Bone marrow (tissue), 2 donors: ENCODE measurements at regions not wholly inside any gene's neighbourhood (a gene's known extent, or its start where the extent isn't known, plus 50 kb on each side); places are given as distances from the start of the nearest gene placed in this dataset.
A peak's percentile ranks its signal among the peaks of the same experiment; 100 is the strongest.

Experiments
- DNase-seq, 2 donors: peaks; one replicate each; lab custom pipeline; 2025; lab: John Stamatoyannopoulos, UW

DNA sequence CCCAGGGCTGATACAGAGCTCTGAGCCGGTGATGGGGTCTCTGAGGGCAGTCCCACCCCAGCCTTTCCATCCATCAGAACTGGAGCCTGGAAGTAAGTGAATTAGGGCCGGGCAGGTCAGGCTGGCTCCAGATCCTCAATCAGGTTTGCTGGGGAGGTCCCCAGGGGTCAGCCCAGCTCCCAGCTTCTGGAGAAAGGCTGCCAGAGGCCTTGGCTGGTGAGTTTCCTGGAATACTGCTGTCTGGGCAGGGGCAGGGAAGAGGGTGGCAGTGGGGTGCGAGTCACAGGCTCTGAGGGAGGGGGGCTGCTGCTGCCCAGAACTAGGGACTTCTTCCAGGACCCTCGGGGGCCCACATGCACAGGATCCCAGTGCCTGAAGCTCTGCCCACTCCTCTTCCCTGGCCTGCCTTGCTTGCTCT lies 200.6 kb upstream of the MVB12B start:
- DNase-seq: no peak

DNA sequence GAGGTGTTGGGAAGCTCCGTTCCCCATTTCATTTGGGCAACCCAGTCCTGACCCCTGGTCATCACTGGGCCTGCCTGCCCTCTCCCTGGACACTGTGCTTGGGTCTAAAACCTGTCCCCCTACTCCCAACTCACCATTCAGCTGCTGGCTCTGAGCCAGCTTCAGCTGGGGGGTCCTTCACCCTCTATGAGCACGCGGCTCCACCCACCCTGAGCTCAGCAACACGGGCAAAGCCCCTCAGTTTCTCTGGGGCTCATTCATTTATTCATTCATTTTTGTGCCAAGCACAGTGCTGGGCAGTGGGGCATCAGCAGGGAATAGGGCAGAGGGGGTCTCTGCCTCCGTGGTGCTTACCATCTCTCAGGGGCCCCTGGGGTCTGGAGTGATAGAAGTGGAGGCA lies 199.8 kb upstream of the MVB12B start:
- DNase-seq: no peak

DNA sequence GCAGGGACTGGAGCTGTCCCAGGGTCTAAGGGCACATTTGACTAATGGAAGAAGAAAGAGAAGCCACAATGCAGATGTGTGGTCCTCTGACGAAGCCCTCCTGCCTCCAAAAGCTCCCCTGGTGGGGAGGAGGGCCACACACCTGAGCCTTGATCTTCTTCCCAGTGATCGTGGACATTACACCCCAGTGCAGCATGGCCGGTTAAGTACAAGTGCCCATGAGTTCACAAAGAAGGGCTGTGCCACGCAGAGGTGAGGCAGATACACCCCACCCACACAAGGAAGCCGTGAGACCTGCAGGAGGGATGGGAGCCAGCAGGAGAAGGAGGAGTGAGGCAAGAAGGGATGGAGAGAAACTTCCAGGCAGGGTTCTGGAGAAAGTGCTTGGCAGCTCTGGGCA lies 199.0 kb upstream of the MVB12B start:
- no peak for DNase-seq

DNA sequence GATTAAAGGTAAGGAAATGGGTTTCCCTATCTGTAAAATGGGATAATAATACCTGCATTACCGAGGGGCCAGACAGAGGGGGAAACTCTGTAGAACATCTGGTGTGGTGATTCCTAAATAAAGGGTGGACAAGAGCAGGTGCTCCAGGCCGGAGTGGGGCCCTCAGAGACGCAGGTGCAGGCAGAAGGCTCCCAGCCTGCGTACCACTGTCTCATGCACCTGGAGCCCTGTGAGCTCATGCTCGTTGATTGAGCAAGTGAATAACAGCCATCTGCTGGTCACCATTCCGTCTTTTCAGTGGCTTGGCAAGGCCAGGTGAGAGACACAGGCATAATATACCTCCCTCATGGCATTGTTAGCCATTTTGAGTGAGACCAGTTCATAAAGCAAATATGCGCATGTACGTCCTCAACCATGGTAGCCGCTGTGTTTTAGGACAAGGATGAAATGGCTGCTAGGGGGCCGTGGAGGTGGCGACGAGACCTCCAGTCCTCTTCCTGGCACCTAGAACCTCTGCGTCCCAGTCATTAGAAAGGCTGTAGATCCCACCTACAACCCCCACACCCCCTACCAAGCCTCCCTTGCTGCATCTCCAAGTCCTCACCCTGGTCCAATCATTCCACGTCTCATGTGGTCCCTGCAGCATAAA lies 198.0 kb upstream of the MVB12B start:
- DNase-seq: no peak

DNA sequence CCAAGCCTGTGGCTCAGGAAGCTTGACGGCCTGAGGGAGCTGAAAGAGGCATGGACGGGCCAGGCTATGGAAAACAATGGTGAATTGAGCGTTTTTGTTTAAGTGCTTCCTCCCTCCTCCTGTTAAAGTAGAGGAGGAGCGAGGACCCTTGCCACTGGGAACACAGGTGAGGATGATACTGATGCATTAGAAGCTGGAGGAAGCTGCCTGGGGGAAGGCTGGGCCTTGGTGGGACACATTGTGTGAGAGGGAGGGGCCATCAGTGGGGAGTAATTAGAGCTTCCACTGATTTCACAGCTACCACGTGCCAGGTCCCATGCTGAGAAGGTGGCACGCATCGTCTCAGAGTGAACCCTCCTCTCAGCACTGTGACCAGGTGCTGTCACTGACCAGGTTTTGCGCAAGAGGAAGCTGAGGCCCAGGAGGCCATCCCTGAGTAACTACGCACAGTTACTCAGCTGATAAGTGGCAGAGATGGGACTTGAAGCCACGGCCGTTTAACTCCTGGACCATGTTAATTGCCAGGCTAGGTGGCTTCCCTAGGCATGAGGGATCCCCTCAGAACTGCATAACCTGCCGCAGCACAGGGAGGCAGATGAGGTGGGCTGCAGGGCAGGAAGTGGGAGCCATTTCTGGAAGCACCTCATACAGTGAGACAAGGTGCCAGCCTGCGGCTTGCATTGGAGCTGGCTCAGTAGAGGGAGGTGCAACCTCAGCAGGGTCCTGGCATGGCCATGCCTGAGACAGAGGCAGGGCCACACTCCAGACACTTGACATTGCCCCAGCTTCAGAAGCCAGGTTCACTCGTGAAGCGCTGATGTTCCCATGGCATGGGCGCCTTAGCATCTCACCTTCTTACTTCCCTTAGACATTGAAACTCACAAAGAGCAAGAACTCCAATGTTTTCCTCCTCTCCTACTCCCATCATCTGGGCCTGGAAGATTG lies 195.3 kb upstream of the MVB12B start:
- DNase-seq: no peak

DNA sequence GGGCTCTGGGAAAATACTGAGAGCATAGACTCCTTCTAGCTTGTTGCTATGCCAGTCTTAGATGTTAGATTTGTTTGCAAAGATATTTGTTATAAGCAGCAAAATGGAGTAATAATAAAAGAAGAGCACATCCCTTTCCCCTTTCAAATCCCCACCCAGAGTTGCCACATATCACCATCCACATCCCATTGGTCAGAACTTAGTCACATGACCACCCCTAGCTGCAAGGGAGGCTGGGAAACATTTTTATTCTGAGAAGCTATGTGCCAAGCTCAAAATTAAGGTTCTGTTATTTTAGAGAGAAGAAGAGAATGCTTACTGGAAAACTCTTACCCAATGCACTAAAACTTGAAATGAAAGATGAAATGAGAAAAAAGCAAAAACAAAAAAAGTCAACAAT lies 193.9 kb upstream of the MVB12B start:
- DNase-seq: no peak

DNA sequence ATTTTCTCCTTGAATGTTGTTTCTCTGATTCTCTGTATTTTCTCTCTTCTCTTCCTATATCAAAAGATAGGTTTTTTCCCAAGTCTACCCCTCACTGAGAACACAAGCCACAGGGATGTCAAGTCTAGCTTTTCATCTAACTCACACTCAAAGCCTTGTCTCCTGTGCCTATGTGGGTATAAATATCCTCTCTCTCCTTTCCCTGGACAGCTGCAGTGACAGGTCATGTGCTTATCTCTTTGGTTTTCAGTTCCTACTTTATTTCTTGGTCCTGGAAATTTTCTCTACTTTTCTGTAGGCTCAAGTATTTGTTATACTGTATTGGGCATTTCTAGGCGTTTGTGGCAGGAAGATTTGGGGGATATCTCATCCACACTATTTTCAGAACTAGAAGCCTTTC lies 182.4 kb upstream of the MVB12B start:
- no peak for DNase-seq

DNA sequence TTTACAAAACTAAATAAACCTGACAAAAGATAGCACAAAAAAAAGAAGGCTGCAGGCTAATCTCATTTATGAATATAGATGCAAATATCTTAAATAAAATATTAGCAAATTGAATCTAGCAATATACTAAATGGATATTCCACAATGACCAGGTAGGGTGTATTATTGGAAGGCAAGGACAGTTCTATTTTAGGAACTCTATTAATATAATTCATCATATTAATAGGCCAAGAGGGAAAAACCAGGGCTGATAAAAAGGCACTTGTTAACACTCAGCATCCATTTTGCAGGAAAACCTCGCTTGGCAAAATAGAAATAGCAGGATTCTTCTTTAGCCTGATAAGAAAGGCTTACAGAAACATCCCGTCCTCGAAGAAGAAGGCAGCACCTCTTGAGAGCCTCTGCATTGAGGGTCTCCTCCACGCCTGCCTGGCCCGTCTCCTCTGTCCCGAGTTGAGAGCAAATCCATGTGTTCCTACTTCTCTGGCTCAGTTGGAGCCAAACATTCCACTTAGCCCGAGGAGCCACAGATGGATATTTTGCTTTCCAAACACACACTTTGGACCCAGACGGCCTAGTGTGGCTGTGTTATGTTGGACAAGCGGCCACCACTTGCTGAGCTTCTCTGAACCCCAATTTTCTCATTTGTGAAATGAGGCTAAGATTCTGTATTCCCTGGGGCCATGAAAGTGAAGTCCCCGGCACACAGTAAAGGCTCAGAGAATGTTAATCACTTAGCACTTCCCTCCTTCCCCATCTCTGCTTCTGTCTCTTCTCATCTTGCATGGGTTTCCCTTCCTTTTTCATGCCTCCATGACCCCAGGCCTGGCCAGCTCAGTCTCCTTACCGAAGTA lies 181.8 kb upstream of the MVB12B start:
- DNase-seq: no peak

DNA sequence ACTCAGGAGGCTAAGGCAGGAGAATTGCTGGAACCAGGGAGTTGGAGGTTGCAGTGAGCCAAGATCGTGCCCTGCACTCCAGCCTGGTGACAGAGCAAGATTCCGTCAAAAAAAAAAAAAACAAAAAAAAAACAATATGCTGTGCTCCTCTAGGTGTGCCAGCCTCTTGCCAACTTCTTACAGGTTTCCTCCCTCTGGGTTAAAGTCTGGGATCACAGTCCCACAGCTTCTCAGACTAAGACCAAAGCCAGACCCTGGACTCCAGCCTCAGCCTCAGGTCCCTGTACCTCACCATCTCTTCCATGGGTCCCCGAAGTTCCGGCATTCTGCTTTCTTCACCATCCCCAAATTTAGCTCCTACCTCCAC lies 180.8 kb upstream of the MVB12B start:
- no peak for DNase-seq

DNA sequence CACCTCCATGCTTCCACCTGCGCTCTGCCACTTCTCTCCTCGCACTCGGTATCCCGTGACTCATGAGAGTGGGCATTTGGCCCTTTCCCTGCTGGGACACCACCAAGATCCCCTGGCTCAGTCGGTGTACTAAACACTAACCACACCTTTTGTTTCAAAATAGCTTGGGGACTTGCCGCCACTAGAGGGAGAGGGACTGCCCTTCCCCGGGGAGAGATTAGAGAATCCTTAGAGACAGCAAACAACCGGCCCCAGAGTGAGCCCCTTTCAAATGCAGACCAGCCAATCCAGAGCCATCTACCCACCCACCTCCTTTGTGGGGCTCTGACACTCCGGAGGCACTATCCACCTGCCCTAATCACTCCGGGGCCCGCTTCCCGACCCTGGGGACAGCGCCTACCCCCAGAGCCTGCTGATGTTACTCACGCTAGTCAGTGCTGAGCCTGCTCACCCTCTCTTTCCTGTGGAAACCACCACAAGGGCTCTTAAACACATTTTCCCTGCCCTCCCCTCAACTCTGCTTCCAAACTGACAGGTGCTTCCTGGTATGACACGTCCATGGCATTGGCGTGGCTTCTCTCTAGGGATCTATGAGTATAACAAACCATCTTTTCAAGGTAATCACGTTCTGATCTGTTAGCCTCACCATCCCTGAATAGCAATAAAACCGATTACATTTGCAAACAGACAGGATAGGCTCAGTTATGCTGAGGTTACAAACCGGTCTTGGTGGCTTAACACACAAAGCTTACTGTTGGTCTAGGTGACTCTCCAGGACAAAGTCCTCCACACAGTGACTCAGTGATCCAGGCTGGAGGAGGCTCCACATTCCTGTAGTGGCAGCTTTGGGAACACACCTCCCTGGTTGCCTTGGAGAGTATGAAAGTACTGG lies 180.1 kb upstream of the MVB12B start:
- DNase-seq: peak in 1 of 2 donors; percentile 26

DNA sequence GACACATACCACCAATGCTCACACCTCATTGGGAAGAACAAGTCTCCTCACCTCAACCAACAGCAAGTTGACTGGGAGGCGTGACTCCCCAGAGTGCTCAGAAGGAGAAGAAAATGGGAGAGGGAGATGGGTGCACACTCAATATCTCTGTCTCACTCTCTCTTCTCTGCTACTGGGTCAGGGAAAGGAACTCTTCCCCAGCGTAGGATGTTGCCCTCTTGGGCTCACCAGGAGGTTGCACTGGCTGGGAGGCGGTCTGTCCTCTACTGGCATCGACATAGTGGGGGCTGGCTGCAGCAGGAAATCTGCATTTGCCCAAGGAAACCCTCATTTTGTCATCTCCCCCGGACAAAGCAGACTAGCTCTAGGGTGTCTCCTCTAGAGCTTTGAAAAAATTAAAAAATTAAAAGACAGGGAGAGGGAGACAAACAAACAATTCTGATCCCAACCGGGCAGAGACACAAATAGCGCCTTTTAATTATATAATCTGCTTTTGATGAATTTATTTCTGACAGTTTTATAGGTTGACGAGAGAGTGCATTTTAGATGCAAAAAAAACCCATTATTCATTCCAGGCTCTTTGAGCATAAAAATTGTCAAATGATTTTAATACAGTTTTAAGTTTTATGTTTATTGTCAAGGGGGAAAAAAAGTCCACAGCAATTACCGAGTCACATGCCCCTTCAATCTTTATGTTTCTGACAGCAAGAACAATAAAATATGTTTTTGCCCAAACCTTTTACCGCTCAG lies 179.3 kb upstream of the MVB12B start:
- DNase-seq: no peak

DNA sequence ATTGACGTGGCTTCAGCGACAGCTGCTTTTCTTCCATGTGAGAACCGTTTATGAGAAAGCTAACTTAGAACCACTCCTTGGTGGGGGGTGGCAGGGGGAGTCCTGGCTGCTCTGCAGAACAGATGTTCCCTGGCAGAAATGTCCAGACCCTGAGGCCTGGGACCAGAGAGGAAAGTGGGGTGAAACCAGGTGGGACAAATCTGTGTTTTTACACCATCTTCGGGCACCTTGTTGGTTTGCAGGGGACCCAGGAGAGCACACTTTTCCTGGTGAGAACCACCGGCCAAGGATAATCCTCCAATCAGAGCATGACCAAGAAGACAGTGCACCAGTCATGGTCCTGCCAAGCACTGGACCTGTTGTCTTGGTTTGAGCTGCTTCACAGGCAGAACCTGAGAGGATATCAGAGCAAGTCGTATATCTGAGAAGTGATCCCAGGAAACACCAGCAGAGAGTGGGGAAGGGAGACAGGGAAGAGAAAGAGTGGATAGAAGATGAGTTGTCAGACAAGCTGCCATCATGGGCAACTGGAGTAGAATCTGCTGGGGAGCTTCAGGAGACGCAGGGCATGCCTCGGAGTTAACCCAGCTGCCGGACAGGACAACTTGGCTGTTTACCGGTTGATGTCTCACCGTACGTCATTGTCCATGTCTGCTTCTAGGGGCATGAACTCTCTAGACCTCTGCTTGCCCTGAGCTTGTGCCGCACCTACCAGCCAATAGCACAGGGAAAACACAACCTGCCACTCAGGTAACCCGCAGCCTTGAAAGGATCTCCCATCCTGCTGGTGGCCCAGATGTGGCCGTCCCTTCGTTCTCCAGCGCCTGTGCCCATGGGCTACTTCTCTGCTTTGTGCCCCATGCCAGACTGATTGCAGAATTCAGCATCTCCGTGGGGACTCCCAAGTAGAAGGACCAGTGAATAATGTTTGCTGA lies 178.4 kb upstream of the MVB12B start:
- no peak for DNase-seq

DNA sequence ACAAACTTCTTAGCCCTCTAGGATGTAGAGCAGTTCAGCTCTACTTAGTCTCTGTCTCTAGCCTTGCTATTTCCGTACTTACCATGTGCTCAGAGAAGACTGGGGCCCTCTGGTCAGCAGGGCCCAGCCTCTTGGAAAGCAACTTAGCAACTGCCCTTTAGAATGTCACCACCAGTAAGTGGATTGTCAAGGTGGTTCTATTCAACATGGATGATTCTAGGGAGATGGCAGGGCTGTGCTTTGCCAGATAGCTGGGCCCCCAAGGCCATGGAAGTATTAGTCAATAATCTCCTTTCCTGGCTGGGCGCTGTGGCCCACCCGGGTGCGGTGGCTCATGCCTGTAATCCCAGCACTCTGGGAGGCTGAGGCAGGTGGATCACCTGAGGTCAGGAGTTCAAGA lies 177.6 kb upstream of the MVB12B start:
- no peak for DNase-seq

DNA sequence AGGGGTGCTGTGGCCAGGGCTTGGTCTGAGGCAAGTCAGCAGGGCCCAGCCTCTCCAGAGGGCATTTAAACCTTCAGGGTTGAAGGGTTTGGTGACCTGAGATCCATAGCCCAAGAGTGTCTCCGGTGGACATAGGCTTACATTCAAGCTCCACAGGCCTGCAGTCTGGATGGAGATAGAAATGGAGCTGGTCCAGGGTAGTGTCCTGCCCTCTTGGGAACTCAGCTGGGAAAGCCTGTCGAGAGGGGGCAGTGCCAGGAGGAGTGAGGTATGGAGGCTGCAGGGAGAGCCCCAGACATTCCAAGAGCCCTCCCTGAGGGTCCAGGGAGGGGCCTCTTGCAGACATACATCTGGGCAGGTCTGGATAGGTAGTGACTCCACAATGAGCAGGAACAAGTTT lies 177.0 kb upstream of the MVB12B start:
- no peak for DNase-seq

DNA sequence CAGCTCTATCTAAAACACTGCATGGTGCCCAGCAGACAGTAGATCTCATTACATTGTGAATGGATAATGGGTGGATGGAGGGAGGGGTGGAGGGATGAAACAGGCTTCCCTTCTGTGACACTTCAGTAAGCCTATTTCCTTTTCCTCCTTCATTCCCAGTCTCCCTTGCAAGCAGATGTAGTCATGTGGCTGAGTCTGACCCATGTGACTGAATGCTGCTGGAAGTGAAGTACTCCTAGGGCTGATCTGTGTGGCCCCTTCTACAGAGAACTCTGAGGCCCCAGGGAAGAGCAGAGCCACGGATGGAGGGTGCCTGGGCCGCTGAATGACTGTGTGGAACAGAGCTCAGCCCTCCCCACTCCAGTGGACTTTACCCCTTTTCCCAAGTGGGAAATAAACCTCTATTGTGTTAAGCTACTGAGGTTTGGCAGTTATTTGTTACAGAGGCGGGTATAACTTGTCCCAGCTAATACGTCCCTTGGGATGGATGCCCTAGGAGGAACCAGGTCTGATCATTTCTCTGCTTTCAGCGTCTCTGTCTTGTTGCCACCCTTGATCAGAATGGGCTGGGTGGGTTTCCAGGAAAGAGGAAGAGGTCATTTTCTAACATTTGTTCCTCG lies 176.1 kb upstream of the MVB12B start:
- no peak for DNase-seq

DNA sequence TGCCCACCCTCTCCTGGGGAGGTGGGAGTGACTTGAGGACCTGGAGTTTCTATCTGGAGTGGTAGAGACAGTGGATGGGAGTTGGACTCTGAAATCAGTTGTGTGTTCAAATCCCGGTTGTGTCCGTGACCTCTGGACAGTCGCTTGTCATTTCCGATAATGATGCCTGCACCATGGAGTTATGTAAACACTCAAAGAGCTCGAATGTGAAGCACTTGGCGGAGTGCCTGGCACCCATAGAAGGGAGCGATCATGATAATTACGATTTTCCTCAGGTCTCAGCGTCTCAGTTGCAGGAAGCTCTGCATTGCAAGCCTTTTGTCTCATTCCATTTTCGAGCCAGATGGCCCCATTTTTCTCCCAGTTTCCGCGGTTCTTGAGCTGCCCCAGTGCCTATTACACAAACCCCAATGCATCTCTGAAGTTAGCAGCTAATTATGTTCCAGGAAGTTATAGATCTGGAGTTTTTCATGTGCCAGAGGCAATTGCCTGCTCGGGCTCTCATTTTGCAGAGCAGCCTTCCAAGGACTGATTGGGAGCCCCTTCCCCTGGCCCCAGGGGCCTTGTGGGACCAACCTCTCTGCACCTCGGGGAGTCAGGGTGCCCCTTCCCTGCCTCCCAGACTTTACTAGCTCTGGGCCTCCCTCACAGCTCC lies 175.5 kb upstream of the MVB12B start:
- no peak for DNase-seq

DNA sequence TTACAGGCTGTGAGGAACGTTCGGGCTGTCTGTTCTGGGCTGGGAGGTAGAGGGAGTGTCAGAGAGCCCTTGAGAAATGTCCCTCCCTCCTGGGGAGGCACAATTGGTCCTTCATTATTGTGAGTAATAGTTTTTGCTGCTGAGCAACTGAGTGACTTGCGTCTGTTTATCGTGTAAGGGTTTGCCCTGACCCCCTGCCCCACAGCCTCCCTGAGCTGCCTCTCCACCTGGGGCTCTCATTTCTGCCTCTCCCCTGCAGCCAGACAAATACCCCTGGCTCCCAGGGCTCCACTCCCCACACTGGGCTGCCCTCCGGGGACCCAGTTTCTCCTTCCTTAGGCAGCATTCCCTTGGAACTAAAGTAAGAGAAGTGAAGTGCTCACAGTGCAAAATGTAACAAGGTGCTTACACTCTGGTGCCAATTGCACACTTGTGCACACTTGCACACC lies 174.9 kb upstream of the MVB12B start:
- DNase-seq: no peak

DNA sequence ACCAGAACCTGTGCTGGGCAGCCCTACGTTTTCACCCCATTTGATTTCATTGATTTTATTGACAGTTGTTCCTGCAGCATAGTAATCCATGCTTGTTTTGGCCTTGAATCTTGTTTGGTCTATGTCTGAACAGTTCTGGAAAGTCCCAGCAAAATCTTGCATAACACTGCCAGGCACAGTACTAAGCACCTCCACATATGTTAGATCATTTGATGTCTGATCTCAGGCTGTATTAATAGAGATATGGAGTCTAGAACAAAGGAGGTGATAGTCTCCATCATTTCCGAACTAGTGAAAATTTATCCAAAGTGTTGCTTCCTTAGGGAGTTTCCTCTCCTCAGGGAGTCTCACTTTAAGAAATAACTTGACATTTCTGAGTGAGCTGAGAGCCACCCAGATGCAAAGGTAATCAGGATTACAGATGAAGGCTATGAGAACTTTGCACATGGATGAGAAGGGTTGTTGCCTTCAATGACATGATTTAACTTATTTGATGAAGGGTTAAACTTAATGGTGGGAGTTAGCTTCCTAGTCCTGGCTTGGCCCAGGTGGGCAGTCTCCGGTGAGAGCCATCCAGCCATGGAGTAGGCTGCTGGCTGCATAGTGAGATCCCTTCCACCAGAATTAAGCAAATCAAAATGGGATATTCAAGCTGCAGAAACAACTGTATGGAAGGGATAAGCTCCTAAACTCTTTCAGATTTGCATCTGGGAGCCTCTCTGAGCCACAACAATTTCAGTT lies 173.8 kb upstream of the MVB12B start:
- DNase-seq: no peak
